ENCODE measurements at regions not wholly inside any gene's neighbourhood (a gene's known extent, or its start where the extent isn't known, plus 50 kb on each side); places are given as distances from the start of the nearest gene placed in this dataset.

GRCh38 chr12:127358888-127359287 is 908.1 kb upstream of the TMEM132C start:
- DNase-seq (ENCODE audit: low read depth) = no peak

GRCh38 chr12:127360580-127360979 is 906.4 kb upstream of the TMEM132C start:
- no peak for DNase-seq (ENCODE audit: low read depth)

GRCh38 chr12:127362121-127362520 is 904.8 kb upstream of the TMEM132C start:
- no peak for DNase-seq (ENCODE audit: low read depth)

GRCh38 chr12:127363392-127363791 is 903.6 kb upstream of the TMEM132C start:
- no peak for DNase-seq (ENCODE audit: low read depth)

- DNase-seq (ENCODE audit: low read depth) = no peak
Measured at GRCh38 chr12:127373559-127373958, 893.4 kb upstream of the TMEM132C start.

- DNase-seq (ENCODE audit: low read depth) = no peak
Measured at GRCh38 chr12:127374447-127374846, 892.5 kb upstream of the TMEM132C start.

- DNase-seq (ENCODE audit: low read depth) = no peak
Measured at GRCh38 chr12:127381043-127381668, 885.8 kb upstream of the TMEM132C start.

GRCh38 chr12:127381681-127382080 is 885.3 kb upstream of the TMEM132C start:
- DNase-seq (ENCODE audit: low read depth) = no peak

GRCh38 chr12:127383281-127383680 is 883.7 kb upstream of the TMEM132C start:
- DNase-seq (ENCODE audit: low read depth) = no peak

GRCh38 chr12:127386723-127387122 is 880.2 kb upstream of the TMEM132C start:
- no peak for DNase-seq (ENCODE audit: low read depth)

GRCh38 chr12:127388985-127389384 is 878.0 kb upstream of the TMEM132C start:
- no peak for DNase-seq (ENCODE audit: low read depth)

GRCh38 chr12:127389923-127390322 is 877.0 kb upstream of the TMEM132C start:
- no peak for DNase-seq (ENCODE audit: low read depth)

GRCh38 chr12:127393465-127393864 is 873.5 kb upstream of the TMEM132C start:
- DNase-seq (ENCODE audit: low read depth) = no peak

GRCh38 chr12:127393896-127394295 is 873.1 kb upstream of the TMEM132C start:
- DNase-seq (ENCODE audit: low read depth) = no peak

- DNase-seq (ENCODE audit: low read depth) = no peak
Measured at GRCh38 chr12:127396734-127397133, 870.2 kb upstream of the TMEM132C start.

- no peak for DNase-seq (ENCODE audit: low read depth)
Measured at GRCh38 chr12:127398016-127398710, 868.8 kb upstream of the TMEM132C start.

- no peak for DNase-seq (ENCODE audit: low read depth)
Measured at GRCh38 chr12:127399451-127399850, 867.5 kb upstream of the TMEM132C start.

GRCh38 chr12:127400221-127400620 is 866.7 kb upstream of the TMEM132C start:
- no peak for DNase-seq (ENCODE audit: low read depth)

- no peak for DNase-seq (ENCODE audit: low read depth)
Measured at GRCh38 chr12:127401005-127401404, 866.0 kb upstream of the TMEM132C start.

GRCh38 chr12:127401536-127401935 is 865.4 kb upstream of the TMEM132C start:
- no peak for DNase-seq (ENCODE audit: low read depth)

- no peak for DNase-seq (ENCODE audit: low read depth)
Measured at GRCh38 chr12:127411166-127411915, 855.6 kb upstream of the TMEM132C start.

GRCh38 chr12:127411981-127412380 is 855.0 kb upstream of the TMEM132C start:
- no peak for DNase-seq (ENCODE audit: low read depth)

GRCh38 chr12:127412866-127413265 is 854.1 kb upstream of the TMEM132C start:
- no peak for DNase-seq (ENCODE audit: low read depth)

Data from activated T-cell treated with anti-CD3 and anti-CD28 coated beads for 1 hour (primary cell).